H9 (cell line): ENCODE measurements at regions not wholly inside any gene's neighbourhood (a gene's known extent, or its start where the extent isn't known, plus 50 kb on each side); places are given as distances from the start of the nearest gene placed in this dataset.
"Not testable (repeated sequence)": the region's sequence is repeated elsewhere in the genome, so short reads cannot be mapped to it uniquely, and the experiment has no call there.

ENCODE experiments used
- DNase-seq: peaks from one replicate; pipeline ENCODE4 v3.0.0-alpha.2; 2017
- H2AFZ ChIP-seq: one replicate; pipeline ENCODE4 v1.6.1; 2013; ENCODE audit warnings: mild to moderate bottlenecking, low read length, control low read depth, moderate library complexity
- H2AK5ac ChIP-seq: 2 replicates; pipeline ENCODE4 v1.6.1; 2013; ENCODE audit warnings: low read length, control low read depth, mixed read lengths; ENCODE audit not compliant: insufficient read length
- H2BK120ac ChIP-seq: one replicate; pipeline ENCODE4 v1.6.1; 2013; ENCODE audit warnings: low read depth, mild to moderate bottlenecking, low read length, control low read depth, inconsistent platforms; ENCODE audit not compliant: poor library complexity, severe bottlenecking
- H2BK12ac ChIP-seq: 2 replicates; pipeline ENCODE4 v1.6.1; 2013; ENCODE audit warnings: low read length, control low read depth, mixed read lengths, low read depth; ENCODE audit not compliant: insufficient read length
- H2BK15ac ChIP-seq: 2 replicates; pipeline ENCODE4 v1.6.1; 2013; ENCODE audit warnings: low read depth, low read length, control low read depth
- H2BK20ac ChIP-seq: one replicate; pipeline ENCODE4 v1.6.1; 2013; ENCODE audit warnings: low read depth, mild to moderate bottlenecking, low read length, control low read depth, inconsistent platforms; ENCODE audit not compliant: poor library complexity, severe bottlenecking
- H2BK5ac ChIP-seq: 2 replicates; pipeline ENCODE4 v1.6.1; 2013; ENCODE audit warnings: low read length, control low read depth, mixed read lengths; ENCODE audit not compliant: insufficient read length
- H3K14ac ChIP-seq: 2 replicates; pipeline ENCODE4 v1.6.1; 2013; ENCODE audit warnings: low read length, control low read depth; ENCODE audit not compliant: insufficient read depth
- H3K18ac ChIP-seq: 2 replicates; pipeline ENCODE4 v1.6.1; 2013; ENCODE audit warnings: low read depth, mild to moderate bottlenecking, mixed read lengths, low read length, control low read depth; ENCODE audit not compliant: insufficient read length
- H3K23ac ChIP-seq: 2 replicates; pipeline ENCODE4 v1.6.1; 2013; ENCODE audit warnings: low read length, control low read depth, mixed read lengths, low read depth; ENCODE audit not compliant: insufficient read length
- H3K23me2 ChIP-seq: 2 replicates; pipeline ENCODE4 v1.6.1; 2013; ENCODE audit warnings: low read depth, mild to moderate bottlenecking, mixed read lengths, low read length, control low read depth; ENCODE audit not compliant: insufficient read length, poor library complexity, severe bottlenecking
- H3K27ac ChIP-seq: 2 replicates; pipeline ENCODE4 v1.5.1; 2013; ENCODE audit warnings: low read length, control low read depth, mixed read lengths, low read depth; ENCODE audit not compliant: insufficient read length
- H3K27me3 ChIP-seq: 2 replicates; pipeline ENCODE4 v1.6.1; 2013; ENCODE audit warnings: low read length, control low read depth, inconsistent platforms; ENCODE audit not compliant: insufficient read depth
- H3K4ac ChIP-seq: 2 replicates; pipeline ENCODE4 v1.6.1; 2013; ENCODE audit warnings: low read depth, mild to moderate bottlenecking, control low read depth, inconsistent platforms, low read length, moderate library complexity
- H3K4me1 ChIP-seq: 2 replicates; pipeline ENCODE4 v1.6.1; 2013; ENCODE audit warnings: low read length, control low read depth, inconsistent platforms; ENCODE audit not compliant: insufficient read depth
- H3K4me2 ChIP-seq: 2 replicates; pipeline ENCODE4 v1.6.1; 2013; ENCODE audit warnings: low read length, control low read depth, mixed read lengths; ENCODE audit not compliant: insufficient read length, insufficient read depth
- H3K56ac ChIP-seq: 2 replicates; pipeline ENCODE4 v1.6.1; 2013; ENCODE audit warnings: low read depth, mild to moderate bottlenecking, mixed read lengths, low read length, control low read depth; ENCODE audit not compliant: insufficient read length
- H3K79me1 ChIP-seq: 2 replicates; pipeline ENCODE4 v1.6.1; 2013; ENCODE audit warnings: low read depth, mild to moderate bottlenecking, moderate library complexity, low read length, control low read depth, inconsistent platforms; ENCODE audit not compliant: insufficient read depth, poor library complexity, severe bottlenecking
- H3K79me2 ChIP-seq: 2 replicates; pipeline ENCODE4 v1.6.1; 2013; ENCODE audit warnings: low read length, control low read depth, inconsistent platforms; ENCODE audit not compliant: insufficient read depth
- H3K9ac ChIP-seq: 2 replicates; pipeline ENCODE4 v1.6.1; 2013; ENCODE audit warnings: low read length, control low read depth, mixed read lengths; ENCODE audit not compliant: insufficient read length; ENCODE audit errors: extremely low read depth
- H3K9me3 ChIP-seq: one replicate; pipeline ENCODE4 v1.6.1; 2013; ENCODE audit warnings: low read depth, low read length, inconsistent platforms; ENCODE audit not compliant: control insufficient read depth
- H3T11ph ChIP-seq: one replicate; pipeline ENCODE4 v1.6.1; 2013; ENCODE audit warnings: mild to moderate bottlenecking, low read length, control low read depth, inconsistent platforms
- H4K20me1 ChIP-seq: one replicate; pipeline ENCODE4 v1.6.1; 2013; ENCODE audit not compliant: control insufficient read depth, insufficient read length, insufficient read depth
- H4K5ac ChIP-seq: 2 replicates; pipeline ENCODE4 v1.6.1; 2013; ENCODE audit warnings: low read depth, mild to moderate bottlenecking, mixed read lengths, low read length, control low read depth; ENCODE audit not compliant: insufficient read length
- H4K8ac ChIP-seq: replicated peaks from 2 replicates; pipeline ENCODE4 v1.6.1; 2013; ENCODE audit warnings: low read length, control low read depth, mixed read lengths, low read depth; ENCODE audit not compliant: insufficient read length
- H4K91ac ChIP-seq: 2 replicates; pipeline ENCODE4 v1.6.1; 2013; ENCODE audit warnings: low read depth, mild to moderate bottlenecking, moderate library complexity, mixed read lengths, low read length, control low read depth; ENCODE audit not compliant: insufficient read length
- H3K27ac Mint-ChIP-seq, 3 experiments: 2 replicates in 2 of 3; 3 replicates in 1 of 3; pipeline ENCODE4 v1.8.0; 2020 to 2021; ENCODE audit warnings: mixed read lengths in 3 of 3, mild to moderate bottlenecking in 1 of 3, moderate library complexity in 1 of 3
- H3K27me3 Mint-ChIP-seq: 2 replicates; pipeline ENCODE4 v1.8.0; 2021; ENCODE audit warnings: low read depth, mild to moderate bottlenecking, moderate library complexity, mixed read lengths
- H3K36me3 Mint-ChIP-seq, 3 experiments: 2 replicates in 2 of 3; 3 replicates in 1 of 3; pipeline ENCODE4 v1.8.0; 2020 to 2021; ENCODE audit warnings: low read depth in 3 of 3, mixed read lengths in 3 of 3; ENCODE audit not compliant: insufficient read depth in 1 of 3
- H3K4me1 Mint-ChIP-seq, 2 experiments: 2 replicates each; pipeline ENCODE4 v1.8.0; 2020; ENCODE audit warnings: mixed read lengths in 2 of 2
- H3K4me3 Mint-ChIP-seq, 2 experiments: 2 replicates in 1 of 2; 3 replicates in 1 of 2; pipeline ENCODE4 v1.8.0; 2020 to 2021; ENCODE audit warnings: mild to moderate bottlenecking in 2 of 2, mixed read lengths in 2 of 2, moderate library complexity in 1 of 2
- H3K9me3 Mint-ChIP-seq, 2 experiments: 2 replicates in 1 of 2; 3 replicates in 1 of 2; pipeline ENCODE4 v1.8.0; 2020; ENCODE audit warnings: mild to moderate bottlenecking in 2 of 2, mixed read lengths in 2 of 2, moderate library complexity in 1 of 2
- WGBS: extraction: QIAGEN DNeasy Blood & Tissue Kit; methylation state at CpG from one replicate; pipeline ENCODE4 v1.1.7; 2013; ENCODE audit warnings: missing lambda C conversion rate, low lambda C conversion rate, mixed read lengths; ENCODE audit not compliant: insufficient read length; ENCODE audit errors: extremely low coverage; 5-methylcytosine and 5-hydroxymethylcytosine counted together

DNA sequence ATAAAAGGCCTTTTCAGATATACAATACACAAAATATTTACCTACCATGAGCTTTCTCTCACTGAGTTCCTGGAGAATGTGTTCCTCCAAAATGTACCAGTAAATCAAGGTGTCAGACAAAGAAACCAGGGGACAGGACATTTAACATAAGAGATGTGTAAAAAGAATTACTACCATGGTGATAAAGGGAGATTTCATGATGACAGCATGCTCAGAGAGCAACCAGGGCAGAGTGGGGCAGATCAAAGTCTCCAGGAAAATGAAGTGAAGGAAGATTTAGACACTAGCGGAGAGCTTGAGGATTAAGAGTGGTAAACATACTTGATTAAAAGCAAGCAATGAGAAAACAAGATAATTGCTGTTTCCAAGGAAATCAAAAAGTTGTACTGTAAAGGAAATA is 85.0 kb downstream of the FOXD4L6 start:
- H3K36me3 Mint-ChIP-seq, H3K27me3 ChIP-seq, H3K14ac ChIP-seq, H2BK20ac ChIP-seq, H2AFZ ChIP-seq, H3K4me2 ChIP-seq, H3K23me2 ChIP-seq, H3K9me3 ChIP-seq, H2BK5ac ChIP-seq, H3K27ac ChIP-seq, H3T11ph ChIP-seq, H3K23ac ChIP-seq, H4K91ac ChIP-seq, H3K4me3 Mint-ChIP-seq, H3K18ac ChIP-seq, H2BK12ac ChIP-seq, H4K5ac ChIP-seq, H3K79me1 ChIP-seq, H3K79me2 ChIP-seq, H2BK120ac ChIP-seq, H2AK5ac ChIP-seq, H2BK15ac ChIP-seq, DNase-seq, H3K4me1 Mint-ChIP-seq, H3K4ac ChIP-seq, H3K9ac ChIP-seq, H4K8ac ChIP-seq, H3K27ac Mint-ChIP-seq, H3K56ac ChIP-seq, H4K20me1 ChIP-seq, H3K4me1 ChIP-seq: not testable (repeated sequence)
- peaks cover 35 to 38% of the 10 kb centered on the region in 2 experiments for H3K9me3 Mint-ChIP-seq
- no CpG with 5 or more reads among the region's 1 CpG for WGBS
- peaks cover 53% of the 10 kb centered on the region for H3K27me3 Mint-ChIP-seq

DNA sequence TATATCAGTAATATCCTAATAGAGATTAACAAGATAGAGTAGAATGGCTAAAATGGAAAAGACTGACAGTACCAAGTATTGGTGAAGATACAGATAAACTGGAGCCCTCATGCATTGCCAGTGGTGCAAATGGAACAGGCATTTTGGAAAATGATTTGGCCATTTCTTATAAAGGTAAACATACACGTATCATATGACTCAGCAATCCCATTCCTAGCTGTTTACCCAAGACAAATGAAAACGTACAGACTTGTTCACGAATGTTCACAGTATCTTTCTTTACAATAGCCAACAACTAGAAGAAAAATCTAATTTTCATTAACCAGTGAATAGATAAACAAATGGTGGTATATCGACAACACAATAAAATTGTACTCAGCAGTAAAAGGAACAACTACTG is 86.4 kb downstream of the FOXD4L6 start:
- DNase-seq, H3K4ac ChIP-seq, H2AK5ac ChIP-seq, H4K8ac ChIP-seq, H2BK20ac ChIP-seq, H3K27me3 ChIP-seq, H3K14ac ChIP-seq, H3K36me3 Mint-ChIP-seq, H3K9ac ChIP-seq, H3K79me2 ChIP-seq, H2BK12ac ChIP-seq, H3K79me1 ChIP-seq, H2BK120ac ChIP-seq, H3K56ac ChIP-seq, H4K5ac ChIP-seq, H3K23ac ChIP-seq, H3K4me1 Mint-ChIP-seq, H3K23me2 ChIP-seq, H4K20me1 ChIP-seq, H2AFZ ChIP-seq, H2BK15ac ChIP-seq, H3K9me3 ChIP-seq, H3T11ph ChIP-seq, H3K4me2 ChIP-seq, H3K18ac ChIP-seq, H2BK5ac ChIP-seq, H3K4me1 ChIP-seq, H3K27ac ChIP-seq, H3K27ac Mint-ChIP-seq, H3K4me3 Mint-ChIP-seq, H4K91ac ChIP-seq: not testable (repeated sequence)
- Mint-ChIP-seq H3K27me3 (peaks cover 51% of the 10 kb centered on the region), H3K9me3 (peaks cover 36 to 41% of the 10 kb centered on the region in 2 experiments)
- no CpG with 5 or more reads among the region's 4 CpGs for WGBS
